ENCODE measurements at regions not wholly inside any gene's neighbourhood (a gene's known extent, or its start where the extent isn't known, plus 50 kb on each side); places are given as distances from the start of the nearest gene placed in this dataset.
A peak's percentile ranks its signal among the peaks of the same experiment; 100 is the strongest.
"Not testable (repeated sequence)": the region's sequence is repeated elsewhere in the genome, so short reads cannot be mapped to it uniquely, and the experiment has no call there.

- no CpG with 5 or more reads among the region's 3 CpGs for WGBS (ENCODE audit: extremely low coverage, insufficient coverage, low lambda C conversion rate)
- H3K79me2 ChIP-seq (ENCODE audit: control insufficient read depth, insufficient read depth, low read length), result no peaks in the 10 kb centered on the region
- H3K36me3 ChIP-seq (ENCODE audit: control insufficient read depth, insufficient read depth, low read length), result no peaks in the 10 kb centered on the region
These were observed 147.6 kb upstream of the BARHL2 start for GRCh38 chr1:90864681-90865080.

DNA sequence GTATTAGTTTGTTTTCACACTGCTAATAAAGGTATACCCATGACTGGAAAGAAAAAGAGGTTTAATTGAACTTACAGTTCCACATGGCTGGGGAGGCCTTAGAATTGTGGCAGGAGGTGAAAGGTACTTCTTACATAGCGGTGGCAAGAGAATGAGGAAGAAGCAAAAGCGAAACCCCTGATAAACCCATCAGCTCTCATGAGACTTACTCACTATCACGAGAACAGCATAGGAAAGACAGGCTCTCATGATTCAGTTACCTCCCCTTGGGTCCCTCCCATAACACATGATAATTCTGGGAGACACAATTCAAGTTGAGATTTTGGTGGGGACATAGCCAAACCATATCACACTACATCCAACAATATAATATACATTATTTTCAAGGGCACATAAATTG is 145.7 kb upstream of the BARHL2 start:
- no peak overlapping the region for H3K9ac ChIP-seq (ENCODE audit: low read length)
- H3K79me1 ChIP-seq (ENCODE audit: low read length), result no peaks in the 10 kb centered on the region

More at GRCh38 chr1:90864681-90865080, 147.6 kb upstream of the BARHL2 start:
- no peak overlapping the region for H4K5ac ChIP-seq (ENCODE audit: low read length)
- H3K4me1 ChIP-seq (ENCODE audit: control insufficient read depth, low read depth, low read length), result no peaks in the 10 kb centered on the region
- H3K23ac ChIP-seq (ENCODE audit: low read length), result no peak overlapping the region
- no peak overlapping the region for H2AK5ac ChIP-seq (ENCODE audit: low read length)
- no peak overlapping the region for H2BK5ac ChIP-seq (ENCODE audit: low read length)
- no peaks in the 10 kb centered on the region for H3K79me1 ChIP-seq (ENCODE audit: low read length)
- H4K8ac ChIP-seq (ENCODE audit: low read depth, low read length), result no peak overlapping the region
- H3K27me3 ChIP-seq (ENCODE audit: insufficient read depth, low read length, poor library complexity), result no peaks in the 10 kb centered on the region
- H2BK15ac ChIP-seq (replicated peaks; ENCODE audit: low read depth), result no peak overlapping the region
- H3K56ac ChIP-seq (ENCODE audit: low read length), result no peak overlapping the region
- no peak overlapping the region for H3K4ac ChIP-seq (ENCODE audit: low read depth, low read length)
- H3K9ac ChIP-seq (ENCODE audit: low read length), result no peak overlapping the region
- H3K4me3 ChIP-seq (ENCODE audit: low read length), result no peak overlapping the region
- no peak overlapping the region for H3K27ac ChIP-seq (ENCODE audit: low read depth, low read length)
- no peak overlapping the region for H2BK120ac ChIP-seq (ENCODE audit: low read depth, low read length)
- H3K18ac ChIP-seq (ENCODE audit: low read length), result no peak overlapping the region
- DNase-seq, result no peak
- no peak overlapping the region for H3K4me2 ChIP-seq (ENCODE audit: low read length)

GRCh38 chr1:90861421-90861820 is 144.3 kb upstream of the BARHL2 start:
- H4K5ac ChIP-seq (ENCODE audit: low read length); H3K4me3 ChIP-seq (ENCODE audit: low read length); H3K4me1 ChIP-seq (ENCODE audit: control insufficient read depth, low read depth, low read length); H3K27ac ChIP-seq (ENCODE audit: low read depth, low read length); H3K79me1 ChIP-seq (ENCODE audit: low read length); H3K18ac ChIP-seq (ENCODE audit: low read length); H2BK120ac ChIP-seq (ENCODE audit: low read depth, low read length); H3K79me2 ChIP-seq (ENCODE audit: control insufficient read depth, insufficient read depth, low read length); H4K8ac ChIP-seq (ENCODE audit: low read depth, low read length); H3K27me3 ChIP-seq (ENCODE audit: insufficient read depth, low read length, poor library complexity); H2AK5ac ChIP-seq (ENCODE audit: low read length); H3K4ac ChIP-seq (ENCODE audit: low read depth, low read length); DNase-seq; H2BK15ac ChIP-seq (replicated peaks; ENCODE audit: low read depth); H3K23ac ChIP-seq (ENCODE audit: low read length); H3K56ac ChIP-seq (ENCODE audit: low read length); H3K4me2 ChIP-seq (ENCODE audit: low read length); H3K9ac ChIP-seq (ENCODE audit: low read length); H2BK5ac ChIP-seq (ENCODE audit: low read length); H3K36me3 ChIP-seq (ENCODE audit: control insufficient read depth, insufficient read depth, low read length): not testable (repeated sequence)
- WGBS (ENCODE audit: extremely low coverage, insufficient coverage, low lambda C conversion rate), result no CpG with 5 or more reads among the region's 3 CpGs

More for the DNA sequence above, 145.7 kb upstream of the BARHL2 start:
- Histone ChIP-seq H3K18ac (ENCODE audit: low read length) (no peak overlapping the region), H3K79me2 (ENCODE audit: control insufficient read depth, insufficient read depth, low read length) (no peaks in the 10 kb centered on the region), H2BK5ac (ENCODE audit: low read length) (no peak overlapping the region), H3K36me3 (ENCODE audit: control insufficient read depth, insufficient read depth, low read length) (no peaks in the 10 kb centered on the region), H4K8ac (ENCODE audit: low read depth, low read length) (no peak overlapping the region), H3K4ac (ENCODE audit: low read depth, low read length) (no peak overlapping the region), H3K27ac (ENCODE audit: low read depth, low read length) (no peak overlapping the region), H3K56ac (ENCODE audit: low read length) (no peak overlapping the region), H3K27me3 (ENCODE audit: insufficient read depth, low read length, poor library complexity) (no peaks in the 10 kb centered on the region), H3K4me1 (ENCODE audit: control insufficient read depth, low read depth, low read length) (no peaks in the 10 kb centered on the region), H2BK120ac (ENCODE audit: low read depth, low read length) (no peak overlapping the region), H2BK15ac (replicated peaks; ENCODE audit: low read depth) (no peak overlapping the region), H4K5ac (ENCODE audit: low read length) (no peak overlapping the region), H3K4me2 (ENCODE audit: low read length) (no peak overlapping the region), H3K4me3 (ENCODE audit: low read length) (no peak overlapping the region), H2AK5ac (ENCODE audit: low read length) (no peak overlapping the region), H3K23ac (ENCODE audit: low read length) (no peak overlapping the region)
- no CpG with 5 or more reads among the region's 3 CpGs for WGBS (ENCODE audit: extremely low coverage, insufficient coverage, low lambda C conversion rate)
- no peak for DNase-seq

GRCh38 chr1:90856463-90857007 is 139.4 kb upstream of the BARHL2 start:
- no peak overlapping the region for H3K4me3 ChIP-seq (ENCODE audit: low read length)
- H3K36me3 ChIP-seq (ENCODE audit: control insufficient read depth, insufficient read depth, low read length), result no peaks in the 10 kb centered on the region
- H4K8ac ChIP-seq (ENCODE audit: low read depth, low read length), result no peak overlapping the region
- no peak overlapping the region for H2BK5ac ChIP-seq (ENCODE audit: low read length)
- no peak overlapping the region for H3K4ac ChIP-seq (ENCODE audit: low read depth, low read length)
- H3K9ac ChIP-seq (ENCODE audit: low read length), result no peak overlapping the region
- no peaks in the 10 kb centered on the region for H3K79me1 ChIP-seq (ENCODE audit: low read length)
- H3K79me2 ChIP-seq (ENCODE audit: control insufficient read depth, insufficient read depth, low read length), result no peaks in the 10 kb centered on the region
- no peak for DNase-seq
- no peaks in the 10 kb centered on the region for H3K27me3 ChIP-seq (ENCODE audit: insufficient read depth, low read length, poor library complexity)
- whole genome bisulfite sequencing (ENCODE audit: extremely low coverage, insufficient coverage, low lambda C conversion rate), result no CpG with 5 or more reads among the region's 7 CpGs
- no peaks in the 10 kb centered on the region for H3K4me1 ChIP-seq (ENCODE audit: control insufficient read depth, low read depth, low read length)
- H3K56ac ChIP-seq (ENCODE audit: low read length), result no peak overlapping the region
- H4K5ac ChIP-seq (ENCODE audit: low read length), result no peak overlapping the region
- no peak overlapping the region for H3K27ac ChIP-seq (ENCODE audit: low read depth, low read length)
- H3K4me2 ChIP-seq (ENCODE audit: low read length), result no peak overlapping the region
- H3K23ac ChIP-seq (ENCODE audit: low read length), result no peak overlapping the region
- H2BK15ac ChIP-seq (replicated peaks; ENCODE audit: low read depth), result no peak overlapping the region
- no peak overlapping the region for H3K18ac ChIP-seq (ENCODE audit: low read length)
- no peak overlapping the region for H2AK5ac ChIP-seq (ENCODE audit: low read length)
- H2BK120ac ChIP-seq (ENCODE audit: low read depth, low read length), result no peak overlapping the region

DNA sequence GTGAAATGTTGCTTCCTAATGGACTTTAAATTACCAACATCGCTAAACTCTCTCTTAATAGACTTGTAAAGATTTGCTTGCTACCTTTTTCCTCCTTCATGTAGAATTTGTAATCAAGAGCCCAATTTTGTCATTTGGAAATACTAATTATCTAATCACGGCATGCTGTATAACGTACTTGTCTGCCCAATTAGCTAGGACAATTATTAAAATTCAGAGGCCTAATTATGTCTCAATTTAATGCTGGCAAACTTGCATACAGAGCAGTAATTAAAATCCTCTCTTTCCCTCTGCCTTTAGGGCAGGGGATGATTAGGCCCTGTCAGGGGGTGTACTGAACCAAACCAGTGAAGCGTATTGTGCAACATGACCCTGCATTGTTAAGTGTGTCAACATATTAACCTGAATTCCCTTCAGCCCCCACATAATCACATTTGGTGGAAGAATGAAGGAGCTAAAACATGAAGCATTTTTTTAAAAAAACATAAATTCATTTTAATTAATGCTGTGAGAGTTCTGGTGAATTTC is 137.4 kb upstream of the BARHL2 start:
- Histone ChIP-seq H3K9ac (ENCODE audit: low read length) (no peak overlapping the region), H3K4me1 (ENCODE audit: control insufficient read depth, low read depth, low read length) (no peaks in the 10 kb centered on the region), H2AK5ac (ENCODE audit: low read length) (no peak overlapping the region), H3K4me2 (ENCODE audit: low read length) (no peak overlapping the region), H3K56ac (ENCODE audit: low read length) (no peak overlapping the region), H3K27ac (ENCODE audit: low read depth, low read length) (no peak overlapping the region), H2BK15ac (replicated peaks; ENCODE audit: low read depth) (no peak overlapping the region), H3K79me2 (ENCODE audit: control insufficient read depth, insufficient read depth, low read length) (no peaks in the 10 kb centered on the region), H3K79me1 (ENCODE audit: low read length) (no peaks in the 10 kb centered on the region), H3K36me3 (ENCODE audit: control insufficient read depth, insufficient read depth, low read length) (no peaks in the 10 kb centered on the region), H2BK5ac (ENCODE audit: low read length) (no peak overlapping the region), H4K8ac (ENCODE audit: low read depth, low read length) (no peak overlapping the region), H3K4me3 (ENCODE audit: low read length) (no peak overlapping the region), H3K23ac (ENCODE audit: low read length) (no peak overlapping the region), H3K18ac (ENCODE audit: low read length) (no peak overlapping the region), H4K5ac (ENCODE audit: low read length) (no peak overlapping the region), H3K27me3 (ENCODE audit: insufficient read depth, low read length, poor library complexity) (peaks cover 4% of the 10 kb centered on the region), H2BK120ac (ENCODE audit: low read depth, low read length) (no peak overlapping the region), H3K4ac (ENCODE audit: low read depth, low read length) (no peak overlapping the region)
- no peak for DNase-seq
- WGBS (ENCODE audit: extremely low coverage, insufficient coverage, low lambda C conversion rate), result no CpG with 5 or more reads among the region's 4 CpGs

DNA sequence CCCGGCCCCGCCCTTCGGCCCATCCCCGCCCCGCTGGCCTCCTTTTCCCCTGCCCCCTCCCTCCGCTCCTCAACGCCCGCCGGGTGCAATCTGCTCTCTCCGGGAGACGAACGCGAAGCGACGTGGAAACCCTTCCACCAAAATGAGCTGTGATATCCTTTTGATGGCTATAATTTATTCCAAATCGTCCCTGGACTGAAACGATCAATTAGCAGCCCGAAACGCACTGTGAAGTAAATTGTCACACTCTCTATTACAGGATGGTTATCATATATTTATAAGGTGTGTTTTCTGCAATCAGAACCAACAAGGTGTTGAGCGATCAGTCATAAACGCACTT is 134.6 kb upstream of the BARHL2 start:
- no peak overlapping the region for H2BK15ac ChIP-seq (replicated peaks; ENCODE audit: low read depth)

More for the DNA sequence above, 134.6 kb upstream of the BARHL2 start:
- H3K18ac ChIP-seq (ENCODE audit: low read length), result no peak overlapping the region
- H2BK120ac ChIP-seq (ENCODE audit: low read depth, low read length), result no peak overlapping the region
- no peaks in the 10 kb centered on the region for H3K79me1 ChIP-seq (ENCODE audit: low read length)
- H3K9ac ChIP-seq (ENCODE audit: low read length), result no peak overlapping the region
- no peak overlapping the region for H2AK5ac ChIP-seq (ENCODE audit: low read length)
- H3K79me2 ChIP-seq (ENCODE audit: control insufficient read depth, insufficient read depth, low read length), result no peaks in the 10 kb centered on the region
- no peak overlapping the region for H3K23ac ChIP-seq (ENCODE audit: low read length)
- DNase-seq, result no peak
- no peak overlapping the region for H3K4ac ChIP-seq (ENCODE audit: low read depth, low read length)
- H3K4me2 ChIP-seq (ENCODE audit: low read length), result peak overlapping the region; percentile 81
- no peaks in the 10 kb centered on the region for H3K4me1 ChIP-seq (ENCODE audit: control insufficient read depth, low read depth, low read length)
- no peak overlapping the region for H4K8ac ChIP-seq (ENCODE audit: low read depth, low read length)
- H3K27me3 ChIP-seq (ENCODE audit: insufficient read depth, low read length, poor library complexity), result peaks cover 4% of the 10 kb centered on the region
- no peak overlapping the region for H3K56ac ChIP-seq (ENCODE audit: low read length)
- H4K5ac ChIP-seq (ENCODE audit: low read length), result no peak overlapping the region
- H3K4me3 ChIP-seq (ENCODE audit: low read length), result no peak overlapping the region
- H3K36me3 ChIP-seq (ENCODE audit: control insufficient read depth, insufficient read depth, low read length), result no peaks in the 10 kb centered on the region
- no CpG with 5 or more reads among the region's 21 CpGs for WGBS (ENCODE audit: extremely low coverage, insufficient coverage, low lambda C conversion rate)
- H3K27ac ChIP-seq (ENCODE audit: low read depth, low read length), result no peak overlapping the region
- no peak overlapping the region for H2BK5ac ChIP-seq (ENCODE audit: low read length)

Measured in mesendoderm (in vitro differentiated cells).